ENCODE measurements at regions not wholly inside any gene's neighbourhood (a gene's known extent, or its start where the extent isn't known, plus 50 kb on each side); places are given as distances from the start of the nearest gene placed in this dataset.
A peak's percentile ranks its signal among the peaks of the same experiment; 100 is the strongest.
"Not testable (repeated sequence)": the region's sequence is repeated elsewhere in the genome, so short reads cannot be mapped to it uniquely, and the experiment has no call there.

GRCh38 chrX:43450355-43450754 is 205.7 kb upstream of the MAOA start:
- H3K27me3 ChIP-seq = peaks cover 0 to 4% (median under 1%) of the 10 kb centered on the region in 4 donors
- 33 to 39% methylated on average over 4 of the region's 4 CpGs for WGBS, 2 donors
- H3K27ac ChIP-seq = no peak overlapping the region
- H3K4me1 ChIP-seq = no peaks in the 10 kb centered on the region
- DNase-seq (no peak), FAIRE-seq (no peak), ATAC-seq (no peak)
- no peak overlapping the region for H3K4me3 ChIP-seq
- no peaks in the 10 kb centered on the region for H3K36me3 ChIP-seq
- TF ChIP-seq, protein P1, sequence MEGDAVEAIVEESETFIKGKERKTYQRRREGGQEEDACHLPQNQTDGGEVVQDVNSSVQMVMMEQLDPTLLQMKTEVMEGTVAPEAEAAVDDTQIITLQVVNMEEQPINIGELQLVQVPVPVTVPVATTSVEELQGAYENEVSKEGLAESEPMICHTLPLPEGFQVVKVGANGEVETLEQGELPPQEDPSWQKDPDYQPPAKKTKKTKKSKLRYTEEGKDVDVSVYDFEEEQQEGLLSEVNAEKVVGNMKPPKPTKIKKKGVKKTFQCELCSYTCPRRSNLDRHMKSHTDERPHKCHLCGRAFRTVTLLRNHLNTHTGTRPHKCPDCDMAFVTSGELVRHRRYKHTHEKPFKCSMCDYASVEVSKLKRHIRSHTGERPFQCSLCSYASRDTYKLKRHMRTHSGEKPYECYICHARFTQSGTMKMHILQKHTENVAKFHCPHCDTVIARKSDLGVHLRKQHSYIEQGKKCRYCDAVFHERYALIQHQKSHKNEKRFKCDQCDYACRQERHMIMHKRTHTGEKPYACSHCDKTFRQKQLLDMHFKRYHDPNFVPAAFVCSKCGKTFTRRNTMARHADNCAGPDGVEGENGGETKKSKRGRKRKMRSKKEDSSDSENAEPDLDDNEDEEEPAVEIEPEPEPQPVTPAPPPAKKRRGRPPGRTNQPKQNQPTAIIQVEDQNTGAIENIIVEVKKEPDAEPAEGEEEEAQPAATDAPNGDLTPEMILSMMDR (IDR thresholded peaks at IDR 0.05) = no peak
- no peaks in the 10 kb centered on the region for H3K9me3 ChIP-seq
- intact Hi-C loops (cut with DNase I) = no loop called here

DNA sequence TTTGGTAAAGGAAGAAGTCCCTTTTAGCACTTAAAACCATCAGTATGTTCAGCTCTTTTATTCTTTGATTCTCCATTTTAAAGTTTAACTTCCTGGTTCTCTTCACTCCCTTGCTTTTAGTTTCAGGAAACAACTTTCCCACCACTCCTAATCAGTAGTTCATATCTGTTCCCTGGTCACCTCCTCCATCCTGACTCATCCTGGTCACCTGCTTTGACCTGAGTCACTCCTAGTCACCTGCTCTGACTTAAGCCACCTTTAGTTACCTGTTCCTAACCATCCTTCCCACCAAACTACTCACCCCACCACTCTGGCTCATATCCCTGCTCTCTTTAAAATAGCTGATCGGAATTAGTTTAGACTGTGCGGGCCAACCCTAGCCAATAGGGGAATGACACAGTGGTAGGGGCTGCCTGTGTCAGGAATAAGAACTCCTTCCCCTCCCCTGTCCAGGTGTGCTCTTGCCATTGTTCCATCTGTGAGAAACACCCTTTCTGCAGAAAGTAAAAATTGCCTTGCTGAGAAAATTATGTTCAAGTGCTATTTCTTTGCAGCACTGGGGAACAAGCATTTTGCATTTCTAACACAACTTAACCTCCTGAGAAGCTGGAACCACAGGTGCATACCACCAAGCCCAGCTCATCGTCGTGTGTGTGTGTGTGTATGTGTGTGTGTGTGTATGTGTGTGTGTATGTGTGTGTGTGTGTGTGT is 204.0 kb upstream of the MAOA start:
- WGBS, 2 donors = 81 to 94% methylated on average over 4 of the region's 4 CpGs
- H3K27me3 ChIP-seq; intact Hi-C loops (cut with DNase I); H3K36me3 ChIP-seq; H3K9me3 ChIP-seq; FAIRE-seq; H3K27ac ChIP-seq; DNase-seq; ATAC-seq; H3K4me1 ChIP-seq; H3K4me3 ChIP-seq: not testable (repeated sequence)

- ATAC-seq (no peak), DNase-seq (no peak), FAIRE-seq (no peak)
- H3K4me1 ChIP-seq = no peaks in the 10 kb centered on the region
- H3K9me3 ChIP-seq = no peaks in the 10 kb centered on the region
- intact Hi-C loops (cut with DNase I) = no loop called here
- H3K4me3 ChIP-seq = no peak overlapping the region
- no peak overlapping the region for H3K27ac ChIP-seq
- TF ChIP-seq, protein P1 (IDR thresholded peaks at IDR 0.05) = no peak
- WGBS, 2 donors = 65 to 68% methylated on average over 3 of the region's 3 CpGs
- peaks cover 0 to 4% (median 0%) of the 10 kb centered on the region in 4 donors for H3K27me3 ChIP-seq
- H3K36me3 ChIP-seq = no peaks in the 10 kb centered on the region
Observed at GRCh38 chrX:43456063-43456462, 200.0 kb upstream of the MAOA start.

DNA sequence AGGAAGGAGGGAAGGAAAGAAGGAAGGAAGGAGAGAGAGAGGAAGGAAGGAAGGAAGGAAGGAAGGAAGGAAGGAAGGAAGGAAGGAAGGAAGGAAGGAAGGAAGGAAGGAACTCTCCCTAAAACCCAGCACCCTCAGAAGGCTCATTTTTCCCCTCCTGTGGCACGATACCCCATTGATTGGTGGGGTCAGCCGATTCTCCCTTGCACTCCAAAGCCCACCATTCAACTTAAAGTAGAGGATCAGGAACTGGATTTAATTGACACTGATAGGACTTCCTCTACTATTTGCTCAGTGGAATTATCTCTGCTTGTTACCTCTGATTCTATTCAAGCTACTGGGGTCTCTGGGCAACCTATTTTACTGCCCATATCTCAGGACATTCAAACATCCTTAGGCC is 199.2 kb upstream of the MAOA start:
- H3K9me3 ChIP-seq = no peaks in the 10 kb centered on the region
- TF ChIP-seq, protein P1 (IDR thresholded peaks at IDR 0.05) = no peak
- no peaks in the 10 kb centered on the region for H3K4me1 ChIP-seq
- FAIRE-seq = no peak
- no peak for ATAC-seq
- DNase-seq = no peak
- no peaks in the 10 kb centered on the region for H3K36me3 ChIP-seq
- peaks cover 0 to 5% (median 0%) of the 10 kb centered on the region in 4 donors for H3K27me3 ChIP-seq
- H3K27ac ChIP-seq = no peak overlapping the region
- intact Hi-C loops (cut with DNase I) = no loop called here
- 41% methylated on average over 2 of the region's 2 CpGs for WGBS, 2 donors
- H3K4me3 ChIP-seq = no peak overlapping the region

DNA sequence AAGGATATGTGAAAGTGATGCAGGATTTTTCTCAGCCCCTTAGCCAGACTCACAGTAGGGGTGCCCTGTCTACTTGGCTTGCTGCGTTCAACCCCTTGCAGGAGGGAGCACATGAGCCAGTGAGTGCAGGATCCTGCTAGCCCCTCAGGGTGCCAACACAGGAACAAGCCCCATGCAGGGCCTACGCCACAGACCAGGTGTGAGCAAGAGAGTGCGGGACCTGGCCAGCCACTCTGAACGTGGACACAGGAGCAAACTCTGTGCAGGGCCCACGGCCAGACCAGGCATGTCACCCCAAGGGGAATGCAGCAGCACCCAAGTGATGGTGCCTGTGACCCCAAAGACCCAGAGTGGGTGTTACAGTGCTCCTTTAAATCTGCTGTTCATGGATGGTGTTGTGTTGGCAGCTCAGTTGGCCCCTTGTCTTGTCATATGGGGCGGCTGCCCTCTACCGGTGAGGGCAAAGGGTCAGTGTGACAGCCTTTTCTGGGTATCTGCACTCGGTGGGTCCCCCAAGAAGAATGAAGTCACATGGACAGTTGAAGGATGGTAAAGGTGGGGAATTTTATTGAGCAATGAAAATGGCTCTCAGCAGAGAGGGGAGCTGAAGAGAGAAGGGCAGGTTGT is 188.4 kb upstream of the MAOA start:
- peak in 1 of 6 donors; percentile 41 for DNase-seq
- WGBS, 2 donors = 52 to 73% methylated on average over 8 of the region's 8 CpGs
- no peak for ATAC-seq
- no peaks in the 10 kb centered on the region for H3K9me3 ChIP-seq
- intact Hi-C loops (cut with DNase I) = no loop called here
- TF ChIP-seq, protein P1 (IDR thresholded peaks at IDR 0.05) = no peak
- H3K36me3 ChIP-seq = no peaks in the 10 kb centered on the region
- no peak overlapping the region for H3K4me3 ChIP-seq
- H3K27me3 ChIP-seq = no peaks in the 10 kb centered on the region
- no peak for FAIRE-seq
- H3K4me1 ChIP-seq = no peaks in the 10 kb centered on the region
- no peak overlapping the region for H3K27ac ChIP-seq
